ENCODE measurements at regions not wholly inside any gene's neighbourhood (a gene's known extent, or its start where the extent isn't known, plus 50 kb on each side); places are given as distances from the start of the nearest gene placed in this dataset.

DNA sequence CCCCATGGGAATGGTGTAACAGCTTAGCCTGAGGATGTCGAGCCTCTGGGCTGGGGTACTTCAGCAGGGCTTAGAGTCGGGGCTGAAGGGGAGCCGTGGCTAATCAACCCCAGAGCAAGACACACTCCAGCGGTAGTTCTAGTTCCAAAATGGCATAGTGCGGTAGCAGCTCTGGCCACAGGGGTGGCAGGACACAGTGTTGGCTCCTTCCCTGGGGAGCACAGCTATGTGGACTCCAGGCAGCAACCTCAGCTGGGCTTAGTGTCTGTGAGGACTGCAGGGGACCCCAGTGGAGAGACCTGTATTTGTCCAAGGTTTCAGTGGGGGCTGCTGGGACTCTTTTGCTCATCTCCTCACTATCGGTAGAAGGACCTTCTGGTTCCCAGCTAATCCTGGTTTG, 70.8 kb upstream of the PCDH20 start:
- Histone ChIP-seq H3K9me1 (replicated peaks; ENCODE audit: control insufficient read depth, extremely low read depth, insufficient read depth, low read length) (no peaks in the 10 kb centered on the region), H3K9me3 (replicated peaks; ENCODE audit: control insufficient read depth, insufficient read depth, low read length) (no peaks in the 10 kb centered on the region), H3K4me1 (ENCODE audit: control insufficient read depth, extremely low read depth, insufficient read depth, low read length) (no peaks in the 10 kb centered on the region), H3K9ac (replicated peaks; ENCODE audit: extremely low read depth, insufficient read depth, low read length) (no peak overlapping the region), H3K4me2 (ENCODE audit: insufficient read depth, low read length) (no peak overlapping the region), H3K27me3 (ENCODE audit: control insufficient read depth in 2 of 2, insufficient read depth in 2 of 2, low read length in 2 of 2) (no peaks in the 10 kb centered on the region), H2AFZ (ENCODE audit: low read depth, low read length) (no peak overlapping the region), H3K79me2 (ENCODE audit: control insufficient read depth, insufficient read depth, low read length) (no peaks in the 10 kb centered on the region), H3K4me3 (replicated peaks in 1 of 3; ENCODE audit: insufficient read depth in 1 of 3, low read depth in 1 of 3, low read length in 3 of 3) (no peak overlapping the region), H3K27ac (ENCODE audit: insufficient read depth, low read depth, low read length) (no peak overlapping the region), H3K36me3 (ENCODE audit: control insufficient read depth in 2 of 2, extremely low read depth in 1 of 2, insufficient read depth in 2 of 2, low read length in 2 of 2) (no peaks in the 10 kb centered on the region), H4K20me1 (replicated peaks; ENCODE audit: control insufficient read depth, extremely low read depth, insufficient read depth, low read length) (no peaks in the 10 kb centered on the region)
- ChIA-PET POLR2A (no interaction called here), CTCF (no interaction called here)
- FAIRE-seq (no peak), DNase-seq (ENCODE audit: low read depth, low spot score) (no peak)
- intact Hi-C loops (cut with micrococcal nuclease) (no loop called here), dilution Hi-C loops (cut with MboI; ENCODE audit: extremely low pct_ligation_motif_present, low sequenced_read_pairs) (no loop called here)
- no TSS peak for BruUV-seq (replicated peaks)
- no peak for TF ChIP-seq FOS (IDR thresholded peaks at IDR 0.05; ENCODE audit: borderline replicate concordance, insufficient read depth, low read length)
- TF ChIP-seq, protein P1, sequence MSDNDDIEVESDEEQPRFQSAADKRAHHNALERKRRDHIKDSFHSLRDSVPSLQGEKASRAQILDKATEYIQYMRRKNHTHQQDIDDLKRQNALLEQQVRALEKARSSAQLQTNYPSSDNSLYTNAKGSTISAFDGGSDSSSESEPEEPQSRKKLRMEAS (IDR thresholded peaks at IDR 0.05; ENCODE audit: insufficient read depth, insufficient read length): no peak
- TF ChIP-seq EZH2 (IDR thresholded peaks at IDR 0.05; ENCODE audit: borderline replicate concordance, low read depth, low read length, severe bottlenecking): no peak
- no peak for TF ChIP-seq JUN (IDR thresholded peaks at IDR 0.05; ENCODE audit: borderline replicate concordance, insufficient read depth, insufficient read length, low read depth)
- TF ChIP-seq MYC (IDR thresholded peaks at IDR 0.05; ENCODE audit: low read depth, low read length): no peak

DNA sequence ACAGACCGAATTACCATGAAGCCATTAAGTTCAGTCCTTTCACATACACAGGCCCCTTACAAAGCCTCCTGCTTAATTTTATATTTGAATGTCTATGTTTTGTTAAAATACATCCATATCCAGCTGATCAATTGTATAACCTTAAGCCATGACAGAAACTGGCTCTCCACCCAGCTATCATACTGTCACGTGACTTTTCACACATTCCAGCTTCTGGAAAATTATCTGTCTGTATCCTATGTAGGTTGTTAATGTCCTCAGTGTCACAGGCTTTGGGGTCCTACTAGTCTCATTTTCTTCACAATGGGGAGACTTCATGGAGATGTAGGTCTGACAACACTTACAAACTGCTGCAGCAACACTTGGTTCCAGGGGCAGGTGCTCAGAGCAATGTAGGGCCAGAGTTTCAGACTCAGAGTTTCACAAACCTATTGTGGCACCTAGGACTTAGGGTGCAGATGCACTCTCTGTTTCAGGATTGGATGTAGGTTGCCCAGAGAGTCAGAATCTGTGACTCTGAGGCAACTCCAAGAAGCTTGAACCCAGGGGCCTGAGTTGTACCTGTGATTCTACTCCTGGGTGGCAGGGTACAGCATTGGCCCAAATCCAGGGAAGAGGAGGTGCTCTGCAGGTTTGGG, 69.6 kb upstream of the PCDH20 start:
- Histone ChIP-seq H3K4me1 (ENCODE audit: control insufficient read depth, extremely low read depth, insufficient read depth, low read length) (no peaks in the 10 kb centered on the region), H3K9me1 (replicated peaks; ENCODE audit: control insufficient read depth, extremely low read depth, insufficient read depth, low read length) (no peaks in the 10 kb centered on the region), H3K27me3 (ENCODE audit: control insufficient read depth in 2 of 2, insufficient read depth in 2 of 2, low read length in 2 of 2) (no peaks in the 10 kb centered on the region), H3K36me3 (ENCODE audit: control insufficient read depth in 2 of 2, extremely low read depth in 1 of 2, insufficient read depth in 2 of 2, low read length in 2 of 2) (no peaks in the 10 kb centered on the region), H3K9ac (replicated peaks; ENCODE audit: extremely low read depth, insufficient read depth, low read length) (no peak overlapping the region), H2AFZ (ENCODE audit: low read depth, low read length) (no peak overlapping the region), H3K79me2 (ENCODE audit: control insufficient read depth, insufficient read depth, low read length) (no peaks in the 10 kb centered on the region), H3K4me3 (replicated peaks in 1 of 3; ENCODE audit: insufficient read depth in 1 of 3, low read depth in 1 of 3, low read length in 3 of 3) (no peak overlapping the region), H3K27ac (ENCODE audit: insufficient read depth, low read depth, low read length) (no peak overlapping the region), H4K20me1 (replicated peaks; ENCODE audit: control insufficient read depth, extremely low read depth, insufficient read depth, low read length) (no peaks in the 10 kb centered on the region), H3K9me3 (replicated peaks; ENCODE audit: control insufficient read depth, insufficient read depth, low read length) (no peaks in the 10 kb centered on the region), H3K4me2 (ENCODE audit: insufficient read depth, low read length) (no peak overlapping the region)
- intact Hi-C loops (cut with micrococcal nuclease) (no loop called here), dilution Hi-C loops (cut with MboI; ENCODE audit: extremely low pct_ligation_motif_present, low sequenced_read_pairs) (no loop called here)
- no peak for TF ChIP-seq GATA2 (IDR thresholded peaks at IDR 0.05; ENCODE audit: insufficient read depth, insufficient read length, low read depth, low read length)
- no peak for TF ChIP-seq FOS (IDR thresholded peaks at IDR 0.05; ENCODE audit: borderline replicate concordance, insufficient read depth, low read length)
- no peak for TF ChIP-seq JUN (IDR thresholded peaks at IDR 0.05; ENCODE audit: borderline replicate concordance, insufficient read depth, insufficient read length, low read depth)
- TF ChIP-seq, protein P1 (IDR thresholded peaks at IDR 0.05; ENCODE audit: insufficient read depth, insufficient read length): no peak
- TF ChIP-seq POLR2A (IDR thresholded peaks at IDR 0.05; ENCODE audit: low read depth, low read length): no peak
- TF ChIP-seq MYC (IDR thresholded peaks at IDR 0.05; ENCODE audit: low read depth, low read length): no peak
- no peak for TF ChIP-seq EZH2 (IDR thresholded peaks at IDR 0.05; ENCODE audit: borderline replicate concordance, low read depth, low read length, severe bottlenecking)
- no peak for TF ChIP-seq POLR2AphosphoS5 (IDR thresholded peaks at IDR 0.05; ENCODE audit: insufficient read depth, low read depth, low read length)
- BruUV-seq (replicated peaks): no TSS peak
- DNase-seq (ENCODE audit: low read depth, low spot score) (no peak), FAIRE-seq (no peak)
- ChIA-PET CTCF (no interaction called here), POLR2A (no interaction called here)

All from endothelial cell of umbilical vein (primary cell).